ENCODE measurements at regions not wholly inside any gene's neighbourhood (a gene's known extent, or its start where the extent isn't known, plus 50 kb on each side); places are given as distances from the start of the nearest gene placed in this dataset.

- no peak for DNase-seq
Observed at GRCh38 chr14:25134184-25134583, 84.2 kb upstream of the STXBP6 start.

GRCh38 chr14:25132732-25133422 is 82.9 kb upstream of the STXBP6 start:
- peak; percentile 72 for DNase-seq

- DNase-seq: no peak
Observed at GRCh38 chr14:25132094-25132493, 82.1 kb upstream of the STXBP6 start.

- DNase-seq: no peak
Observed at GRCh38 chr14:25122843-25123242, 72.9 kb upstream of the STXBP6 start.

GRCh38 chr14:25122211-25122610 is 72.3 kb upstream of the STXBP6 start:
- DNase-seq: no peak

- no peak for DNase-seq
Observed at GRCh38 chr14:25121337-25122129, 71.6 kb upstream of the STXBP6 start.

- DNase-seq: no peak
Observed at GRCh38 chr14:25120261-25120660, 70.3 kb upstream of the STXBP6 start.

- DNase-seq: no peak
Observed at GRCh38 chr14:25118671-25119070, 68.7 kb upstream of the STXBP6 start.

- no peak for DNase-seq
Observed at GRCh38 chr14:25117342-25117741, 67.4 kb upstream of the STXBP6 start.

- no peak for DNase-seq
Observed at GRCh38 chr14:25116607-25117006, 66.7 kb upstream of the STXBP6 start.

GRCh38 chr14:25113394-25113793 is 63.4 kb upstream of the STXBP6 start:
- DNase-seq: no peak

GRCh38 chr14:25111061-25111601 is 61.2 kb upstream of the STXBP6 start:
- no peak for DNase-seq

GRCh38 chr14:25110106-25110505 is 60.2 kb upstream of the STXBP6 start:
- DNase-seq: no peak

- DNase-seq: peak; percentile 66
Observed at GRCh38 chr14:25108959-25109358, 59.0 kb upstream of the STXBP6 start.

GRCh38 chr14:25108291-25108690 is 58.3 kb upstream of the STXBP6 start:
- DNase-seq: no peak

GRCh38 chr14:25103820-25104219 is 53.9 kb upstream of the STXBP6 start:
- DNase-seq: no peak

GRCh38 chr14:25103271-25103670 is 53.3 kb upstream of the STXBP6 start:
- DNase-seq: no peak

- DNase-seq: no peak
Observed at GRCh38 chr14:25102788-25103187, 52.8 kb upstream of the STXBP6 start.

- no peak for DNase-seq
Observed at GRCh38 chr14:25101276-25101675, 51.3 kb upstream of the STXBP6 start.

Data from NCI-H748 treated with DMSO at 0.1 percent for 48 hours (cell line).